ENCODE measurements at regions not wholly inside any gene's neighbourhood (a gene's known extent, or its start where the extent isn't known, plus 50 kb on each side); places are given as distances from the start of the nearest gene placed in this dataset.

GRCh38 chr20:57940376-57940775 lies 230.6 kb upstream of the PMEPA1 start:
- H3K9me3 ChIP-seq (ENCODE audit: control insufficient read depth in 1 of 2, low read length in 2 of 2), result peaks cover 0 to 4% of the 10 kb centered on the region in 2 donors
- peaks cover 0 to 4% of the 10 kb centered on the region in 2 donors for H3K27me3 ChIP-seq (ENCODE audit: control insufficient read depth in 1 of 2, insufficient read depth in 2 of 2, low read length in 2 of 2)
- H3K4me3 ChIP-seq (ENCODE audit: low read depth in 1 of 2, low read length in 2 of 2), result no peak overlapping the region
- H3K27ac ChIP-seq (ENCODE audit: low read depth, low read length), result no peak overlapping the region
- H3K9ac ChIP-seq (ENCODE audit: low read depth in 1 of 2, low read length in 2 of 2), result no peak overlapping the region
- H3K4me1 ChIP-seq (ENCODE audit: control insufficient read depth in 1 of 2, insufficient read depth in 2 of 2, low read length in 2 of 2), result peaks cover 0 to 4% of the 10 kb centered on the region in 2 donors
- H3K36me3 ChIP-seq (ENCODE audit: control insufficient read depth in 1 of 2, insufficient read depth in 2 of 2, low read length in 2 of 2), result no peaks in the 10 kb centered on the region

GRCh38 chr20:57939499-57939898 lies 229.7 kb upstream of the PMEPA1 start:
- no peak overlapping the region for H3K9ac ChIP-seq (ENCODE audit: low read depth in 1 of 2, low read length in 2 of 2)
- H3K27ac ChIP-seq (ENCODE audit: low read depth, low read length), result no peak overlapping the region
- no peak overlapping the region for H3K4me3 ChIP-seq (ENCODE audit: low read depth in 1 of 2, low read length in 2 of 2)
- peaks cover 0 to 4% of the 10 kb centered on the region in 2 donors for H3K4me1 ChIP-seq (ENCODE audit: control insufficient read depth in 1 of 2, insufficient read depth in 2 of 2, low read length in 2 of 2)
- no peaks in the 10 kb centered on the region for H3K36me3 ChIP-seq (ENCODE audit: control insufficient read depth in 1 of 2, insufficient read depth in 2 of 2, low read length in 2 of 2)
- H3K27me3 ChIP-seq (ENCODE audit: control insufficient read depth in 1 of 2, insufficient read depth in 2 of 2, low read length in 2 of 2), result peaks cover 0 to 4% of the 10 kb centered on the region in 2 donors
- H3K9me3 ChIP-seq (ENCODE audit: control insufficient read depth in 1 of 2, low read length in 2 of 2), result peaks cover 0 to 4% of the 10 kb centered on the region in 2 donors

GRCh38 chr20:57938158-57939108 lies 228.6 kb upstream of the PMEPA1 start:
- Histone ChIP-seq H3K9ac (ENCODE audit: low read depth in 1 of 2, low read length in 2 of 2) (no peak overlapping the region), H3K9me3 (ENCODE audit: control insufficient read depth in 1 of 2, low read length in 2 of 2) (peaks cover 0 to 4% of the 10 kb centered on the region in 2 donors), H3K4me3 (ENCODE audit: low read depth in 1 of 2, low read length in 2 of 2) (no peak overlapping the region), H3K27ac (ENCODE audit: low read depth, low read length) (no peak overlapping the region), H3K4me1 (ENCODE audit: control insufficient read depth in 1 of 2, insufficient read depth in 2 of 2, low read length in 2 of 2) (peaks cover 0 to 4% of the 10 kb centered on the region in 2 donors), H3K27me3 (ENCODE audit: control insufficient read depth in 1 of 2, insufficient read depth in 2 of 2, low read length in 2 of 2) (peaks cover 0 to 4% of the 10 kb centered on the region in 2 donors), H3K36me3 (ENCODE audit: control insufficient read depth in 1 of 2, insufficient read depth in 2 of 2, low read length in 2 of 2) (no peaks in the 10 kb centered on the region)

DNA sequence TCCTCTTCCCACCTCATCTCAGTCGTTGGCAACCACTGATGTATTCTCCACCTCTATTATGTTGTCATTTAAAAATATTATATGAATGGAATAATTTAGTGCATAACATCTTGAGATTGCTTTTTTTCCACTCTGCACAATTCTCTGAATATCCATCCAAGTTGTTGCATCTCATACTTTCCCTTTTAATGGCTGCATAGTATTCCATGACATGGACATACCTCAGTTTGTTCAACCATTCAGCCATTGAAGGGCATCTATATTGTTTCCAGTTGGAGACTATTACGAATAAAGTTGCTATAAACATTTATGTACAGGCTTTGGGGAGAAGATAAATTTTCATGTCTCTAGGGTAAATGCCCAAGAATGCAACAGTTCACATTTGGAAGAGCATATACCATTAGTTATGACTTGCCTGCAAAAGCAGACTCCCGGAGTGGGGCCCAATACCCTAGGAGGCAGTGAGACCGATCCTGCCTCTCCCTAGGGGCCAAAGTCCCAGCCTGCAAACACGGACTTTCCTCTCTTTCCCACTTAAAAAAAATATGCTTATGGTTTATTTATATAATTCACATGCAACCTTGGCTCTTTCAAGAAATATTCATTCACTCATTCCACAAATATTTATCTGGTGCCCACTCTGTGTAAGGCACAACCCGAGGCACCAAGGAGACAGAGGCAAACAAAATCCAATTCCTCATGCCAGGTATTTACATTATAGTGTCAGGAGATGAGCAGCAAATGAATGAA lies 227.0 kb upstream of the PMEPA1 start:
- Histone ChIP-seq H3K4me1 (ENCODE audit: control insufficient read depth in 1 of 2, insufficient read depth in 2 of 2, low read length in 2 of 2) (peaks cover 0 to 4% of the 10 kb centered on the region in 2 donors), H3K9ac (ENCODE audit: low read depth in 1 of 2, low read length in 2 of 2) (no peak overlapping the region), H3K4me3 (ENCODE audit: low read depth in 1 of 2, low read length in 2 of 2) (no peak overlapping the region), H3K27ac (ENCODE audit: low read depth, low read length) (no peak overlapping the region), H3K36me3 (ENCODE audit: control insufficient read depth in 1 of 2, insufficient read depth in 2 of 2, low read length in 2 of 2) (no peaks in the 10 kb centered on the region), H3K27me3 (ENCODE audit: control insufficient read depth in 1 of 2, insufficient read depth in 2 of 2, low read length in 2 of 2) (peaks cover 0 to 4% of the 10 kb centered on the region in 2 donors), H3K9me3 (ENCODE audit: control insufficient read depth in 1 of 2, low read length in 2 of 2) (peaks cover 0 to 4% of the 10 kb centered on the region in 2 donors)

DNA sequence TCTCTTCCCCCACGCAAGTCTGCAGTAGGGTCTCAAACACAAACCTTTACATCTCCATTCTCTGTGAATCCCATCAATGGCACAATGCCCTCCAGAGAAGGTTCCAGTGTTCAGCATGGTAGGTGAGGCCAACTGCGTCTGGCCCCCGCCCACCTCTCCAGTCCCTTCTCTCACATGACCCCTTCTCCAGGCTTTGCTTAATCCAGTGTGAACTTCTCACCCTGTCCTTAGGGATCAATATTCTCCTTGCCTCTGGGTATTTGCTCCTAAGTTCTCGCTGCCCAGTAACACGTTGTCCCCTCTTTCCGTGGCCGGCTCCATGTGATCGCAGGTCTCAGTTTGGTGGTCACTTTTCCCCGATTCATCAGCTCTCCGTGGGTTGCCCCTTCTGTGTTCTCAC lies 225.1 kb upstream of the PMEPA1 start:
- Histone ChIP-seq H3K9ac (ENCODE audit: low read depth in 1 of 2, low read length in 2 of 2) (no peak overlapping the region), H3K36me3 (ENCODE audit: control insufficient read depth in 1 of 2, insufficient read depth in 2 of 2, low read length in 2 of 2) (no peaks in the 10 kb centered on the region), H3K4me1 (ENCODE audit: control insufficient read depth in 1 of 2, insufficient read depth in 2 of 2, low read length in 2 of 2) (no peaks in the 10 kb centered on the region), H3K27ac (ENCODE audit: low read depth, low read length) (no peak overlapping the region), H3K27me3 (ENCODE audit: control insufficient read depth in 1 of 2, insufficient read depth in 2 of 2, low read length in 2 of 2) (no peaks in the 10 kb centered on the region), H3K4me3 (ENCODE audit: low read depth in 1 of 2, low read length in 2 of 2) (no peak overlapping the region), H3K9me3 (ENCODE audit: control insufficient read depth in 1 of 2, low read length in 2 of 2) (peaks cover 0 to 4% of the 10 kb centered on the region in 2 donors)

DNA sequence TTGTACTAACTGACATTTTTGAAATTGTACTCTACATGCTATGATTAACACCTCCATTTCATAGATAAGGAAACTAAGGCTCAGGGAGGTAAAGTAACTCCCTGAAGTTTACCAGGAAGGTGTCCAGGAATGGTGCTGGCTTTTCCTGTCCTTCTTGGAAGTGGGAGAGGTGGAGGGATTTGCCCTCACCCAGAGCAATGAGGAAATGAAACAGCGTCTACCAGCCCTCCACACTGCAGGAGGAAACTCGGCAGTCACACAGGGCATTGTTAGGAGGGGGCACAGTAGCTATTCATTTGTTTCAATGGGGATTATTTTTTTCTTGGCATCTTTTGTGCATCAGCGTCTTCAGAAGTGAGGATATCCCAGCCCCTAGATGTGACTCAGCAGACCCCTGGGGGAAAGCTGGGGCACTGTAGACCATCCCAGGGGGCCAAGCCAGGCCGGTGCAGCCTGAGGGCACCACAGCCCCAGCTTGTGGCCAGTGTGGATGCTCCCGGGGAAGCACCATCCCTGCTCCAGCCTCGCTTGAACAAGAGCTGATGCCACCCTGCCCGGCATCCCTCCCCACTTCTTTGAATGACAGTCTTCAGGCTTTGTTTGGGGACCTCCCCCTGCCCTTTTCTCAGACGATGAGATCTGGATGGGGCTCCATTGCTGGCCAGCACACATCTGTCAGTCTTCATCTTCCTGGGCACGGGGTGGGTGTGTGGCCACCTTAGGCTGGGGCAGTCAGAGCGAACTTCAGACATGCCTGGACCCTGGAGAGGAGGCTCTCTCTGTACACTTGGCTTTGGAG lies 224.4 kb upstream of the PMEPA1 start:
- H3K27me3 ChIP-seq (ENCODE audit: control insufficient read depth in 1 of 2, insufficient read depth in 2 of 2, low read length in 2 of 2), result no peaks in the 10 kb centered on the region
- H3K4me3 ChIP-seq (ENCODE audit: low read depth in 1 of 2, low read length in 2 of 2), result no peak overlapping the region
- H3K27ac ChIP-seq (ENCODE audit: low read depth, low read length), result no peak overlapping the region
- peaks cover 0 to 4% of the 10 kb centered on the region in 2 donors for H3K9me3 ChIP-seq (ENCODE audit: control insufficient read depth in 1 of 2, low read length in 2 of 2)
- no peaks in the 10 kb centered on the region for H3K4me1 ChIP-seq (ENCODE audit: control insufficient read depth in 1 of 2, insufficient read depth in 2 of 2, low read length in 2 of 2)
- no peaks in the 10 kb centered on the region for H3K36me3 ChIP-seq (ENCODE audit: control insufficient read depth in 1 of 2, insufficient read depth in 2 of 2, low read length in 2 of 2)
- no peak overlapping the region for H3K9ac ChIP-seq (ENCODE audit: low read depth in 1 of 2, low read length in 2 of 2)

GRCh38 chr20:57932227-57932864 lies 222.5 kb upstream of the PMEPA1 start:
- Histone ChIP-seq H3K9me3 (ENCODE audit: control insufficient read depth in 1 of 2, low read length in 2 of 2) (peaks cover 0 to 4% of the 10 kb centered on the region in 2 donors), H3K27ac (ENCODE audit: low read depth, low read length) (no peak overlapping the region), H3K27me3 (ENCODE audit: control insufficient read depth in 1 of 2, insufficient read depth in 2 of 2, low read length in 2 of 2) (no peaks in the 10 kb centered on the region)

GRCh38 chr20:57930351-57930750 lies 220.5 kb upstream of the PMEPA1 start:
- Histone ChIP-seq H3K36me3 (ENCODE audit: control insufficient read depth in 1 of 2, insufficient read depth in 2 of 2, low read length in 2 of 2) (no peaks in the 10 kb centered on the region), H3K4me1 (ENCODE audit: control insufficient read depth in 1 of 2, insufficient read depth in 2 of 2, low read length in 2 of 2) (no peaks in the 10 kb centered on the region), H3K4me3 (ENCODE audit: low read depth in 1 of 2, low read length in 2 of 2) (no peak overlapping the region)

More at GRCh38 chr20:57932227-57932864, 222.5 kb upstream of the PMEPA1 start:
- H3K4me3 ChIP-seq (ENCODE audit: low read depth in 1 of 2, low read length in 2 of 2), result no peak overlapping the region
- no peaks in the 10 kb centered on the region for H3K36me3 ChIP-seq (ENCODE audit: control insufficient read depth in 1 of 2, insufficient read depth in 2 of 2, low read length in 2 of 2)
- H3K4me1 ChIP-seq (ENCODE audit: control insufficient read depth in 1 of 2, insufficient read depth in 2 of 2, low read length in 2 of 2), result no peaks in the 10 kb centered on the region
- no peak overlapping the region for H3K9ac ChIP-seq (ENCODE audit: low read depth in 1 of 2, low read length in 2 of 2)

GRCh38 chr20:57928181-57928967 lies 218.6 kb upstream of the PMEPA1 start:
- Histone ChIP-seq H3K9ac (ENCODE audit: low read depth in 1 of 2, low read length in 2 of 2) (no peak overlapping the region), H3K9me3 (ENCODE audit: control insufficient read depth in 1 of 2, low read length in 2 of 2) (peaks cover 0 to 7% of the 10 kb centered on the region in 2 donors), H3K27ac (ENCODE audit: low read depth, low read length) (no peak overlapping the region), H3K4me1 (ENCODE audit: control insufficient read depth in 1 of 2, insufficient read depth in 2 of 2, low read length in 2 of 2) (no peaks in the 10 kb centered on the region), H3K36me3 (ENCODE audit: control insufficient read depth in 1 of 2, insufficient read depth in 2 of 2, low read length in 2 of 2) (no peaks in the 10 kb centered on the region), H3K27me3 (ENCODE audit: control insufficient read depth in 1 of 2, insufficient read depth in 2 of 2, low read length in 2 of 2) (no peaks in the 10 kb centered on the region), H3K4me3 (ENCODE audit: low read depth in 1 of 2, low read length in 2 of 2) (no peak overlapping the region)

More at GRCh38 chr20:57930351-57930750, 220.5 kb upstream of the PMEPA1 start:
- Histone ChIP-seq H3K9ac (ENCODE audit: low read depth in 1 of 2, low read length in 2 of 2) (no peak overlapping the region), H3K27ac (ENCODE audit: low read depth, low read length) (no peak overlapping the region), H3K9me3 (ENCODE audit: control insufficient read depth in 1 of 2, low read length in 2 of 2) (peaks cover 0 to 7% of the 10 kb centered on the region in 2 donors), H3K27me3 (ENCODE audit: control insufficient read depth in 1 of 2, insufficient read depth in 2 of 2, low read length in 2 of 2) (no peaks in the 10 kb centered on the region)

Measured in duodenal mucosa (tissue), 2 donors.